ENCODE measurements at regions not wholly inside any gene's neighbourhood (a gene's known extent, or its start where the extent isn't known, plus 50 kb on each side); places are given as distances from the start of the nearest gene placed in this dataset.

GRCh38 chr11:70486731-70487130 is 88.4 kb downstream of the CTTN start:
- DNase-seq (ENCODE audit: low spot score), result no peak

- no peak for DNase-seq (ENCODE audit: low spot score)
Observed at GRCh38 chr11:70487160-70487559, 88.8 kb downstream of the CTTN start.

DNA sequence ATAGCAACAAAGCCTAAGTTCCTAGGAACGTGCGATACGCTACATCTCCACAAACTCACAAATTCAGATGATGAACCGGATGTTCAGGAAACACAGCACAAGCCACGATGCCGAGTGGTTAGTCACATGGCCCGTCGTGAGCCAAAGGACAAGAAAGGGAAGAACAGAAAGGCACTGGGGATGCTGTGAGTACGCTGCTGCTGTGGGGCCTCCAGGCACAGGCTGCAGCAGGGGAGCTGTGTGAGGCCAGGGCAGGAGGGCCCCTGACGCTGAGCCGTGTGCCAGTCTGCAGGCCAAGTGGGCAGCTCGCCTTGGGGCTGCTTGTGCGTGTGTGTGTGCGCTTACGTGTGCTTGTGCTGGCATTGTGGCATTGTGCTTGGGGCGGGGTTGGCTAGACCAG is 89.4 kb downstream of the CTTN start:
- DNase-seq (ENCODE audit: low spot score), result no peak

GRCh38 chr11:70488171-70488703 is 89.9 kb downstream of the CTTN start:
- no peak for DNase-seq (ENCODE audit: low spot score)

DNA sequence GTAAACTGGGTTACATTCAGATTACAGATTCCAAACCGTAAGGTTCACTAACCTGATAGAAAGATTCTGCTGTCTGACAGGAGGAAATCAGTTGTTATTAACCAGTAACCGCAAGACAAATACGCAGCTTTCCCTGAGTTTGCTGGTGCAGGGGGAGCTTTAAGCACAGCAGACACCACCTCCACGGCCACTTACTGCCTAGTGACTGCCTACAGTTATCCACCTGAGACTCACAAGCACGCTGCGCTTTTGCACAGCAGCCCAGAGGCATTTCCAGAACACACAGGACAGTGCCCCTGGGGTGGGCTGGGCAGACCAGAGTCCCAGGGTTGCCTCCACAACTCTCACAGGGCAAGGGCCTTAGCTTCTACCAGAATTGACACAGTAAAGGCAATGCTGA is 90.9 kb downstream of the CTTN start:
- DNase-seq (ENCODE audit: low spot score), result no peak

GRCh38 chr11:70490208-70490607 is 91.9 kb downstream of the CTTN start:
- DNase-seq (ENCODE audit: low spot score), result no peak

DNA sequence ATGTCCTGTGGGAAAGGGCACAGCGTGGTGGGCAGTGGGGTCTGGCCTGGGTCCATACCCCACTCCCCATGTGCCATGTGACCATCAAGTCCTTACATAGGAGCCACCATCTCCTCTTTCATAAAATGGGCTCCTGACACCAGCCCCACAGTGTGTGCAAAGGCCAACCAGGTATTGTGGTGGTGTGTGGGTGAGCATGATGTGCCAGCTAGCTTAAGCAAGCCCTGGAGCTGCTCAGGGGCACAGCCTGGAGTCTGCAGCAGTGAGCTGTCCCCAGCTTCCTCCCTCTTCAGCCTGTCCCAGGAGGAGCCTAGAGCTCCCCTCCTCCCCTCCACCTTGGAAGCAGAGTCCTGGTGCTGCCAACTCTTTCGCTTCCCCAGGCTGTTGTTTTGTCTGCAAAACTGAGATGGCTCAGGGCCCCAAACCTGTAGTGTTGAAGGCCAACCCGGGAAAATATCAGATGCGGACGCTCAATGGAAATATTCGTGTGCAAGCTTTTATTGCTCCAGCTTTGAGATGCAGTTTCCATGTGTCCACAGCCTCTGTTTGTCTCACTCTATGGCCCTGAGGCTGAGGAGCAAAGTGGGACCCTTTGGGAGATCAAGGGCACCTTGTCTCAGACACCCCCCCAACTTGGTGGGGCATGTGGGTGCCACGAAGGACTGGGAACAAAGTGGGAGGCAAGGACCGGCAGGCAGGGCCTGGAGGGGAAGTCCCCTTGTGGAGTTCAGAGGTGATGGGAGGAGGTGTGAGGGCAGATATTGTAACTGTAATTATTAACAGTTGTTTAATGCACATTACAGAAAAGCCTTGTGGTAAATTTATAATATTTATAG is 92.6 kb downstream of the CTTN start:
- no peak for DNase-seq (ENCODE audit: low spot score)

- DNase-seq (ENCODE audit: low spot score), result no peak
Observed at GRCh38 chr11:70491696-70492472, 93.6 kb downstream of the CTTN start.

- DNase-seq (ENCODE audit: low spot score), result no peak
Observed at GRCh38 chr11:70493089-70493474, 94.8 kb downstream of the CTTN start.

DNA sequence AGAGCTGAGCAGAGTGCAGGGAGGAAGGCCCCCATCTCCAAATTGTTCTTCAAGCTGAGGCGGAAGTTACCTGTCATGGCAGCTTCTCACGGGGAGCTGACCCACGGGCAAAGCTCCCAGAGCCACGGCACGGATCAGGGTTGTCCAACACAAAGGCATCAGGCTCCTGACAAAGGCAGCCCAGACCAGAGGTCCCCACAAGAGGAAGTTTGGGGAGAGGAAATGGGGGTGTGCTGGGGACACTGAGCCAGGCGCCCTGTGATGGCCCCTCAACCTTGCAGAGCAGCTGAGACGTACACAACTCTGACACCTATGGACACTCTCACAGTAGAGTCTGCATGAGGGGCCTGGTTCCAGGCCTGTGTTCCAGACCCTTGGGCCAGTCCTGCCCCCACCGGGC is 95.6 kb downstream of the CTTN start:
- no peak for DNase-seq (ENCODE audit: low spot score)

DNA sequence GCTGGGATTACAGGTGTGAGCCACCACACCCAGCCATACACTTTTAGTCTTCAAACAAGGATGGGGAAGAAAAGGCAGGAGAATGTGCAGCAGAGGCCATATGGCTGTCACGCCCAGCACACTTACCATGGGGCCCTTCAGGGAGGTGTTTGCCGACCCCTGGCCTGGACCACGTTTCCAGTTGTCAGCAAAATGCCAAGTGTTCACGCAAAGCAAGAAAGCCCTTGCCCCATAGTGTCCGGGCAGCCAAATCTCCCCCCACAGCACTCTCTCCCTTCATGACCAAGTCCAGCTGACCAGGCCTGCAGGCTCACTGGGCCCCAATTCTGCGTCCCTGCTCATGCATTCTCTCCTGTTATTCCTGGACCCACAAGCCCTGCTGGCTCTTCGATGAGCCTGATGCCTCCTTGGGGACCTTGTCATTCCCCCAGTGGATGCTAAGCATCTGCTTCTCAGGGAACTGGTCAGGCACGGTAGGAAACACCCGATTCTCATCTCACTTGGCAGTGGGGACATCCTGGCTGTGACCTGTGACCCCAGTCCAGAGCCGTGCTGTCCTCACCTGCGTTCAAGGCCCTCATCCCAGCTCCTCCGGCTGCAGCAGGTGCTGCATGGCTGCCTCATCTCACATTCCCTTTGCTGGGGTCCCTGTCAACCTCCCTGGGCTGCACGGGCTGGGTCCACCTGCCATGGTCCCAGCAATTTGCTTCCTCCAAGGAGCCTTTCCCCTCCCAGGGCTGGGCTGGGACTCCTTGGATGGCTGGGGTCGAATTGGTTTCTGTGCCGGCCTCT is 96.4 kb downstream of the CTTN start:
- no peak for DNase-seq (ENCODE audit: low spot score)

GRCh38 chr11:70495351-70496310 is 97.3 kb downstream of the CTTN start:
- no peak for DNase-seq (ENCODE audit: low spot score)

DNA sequence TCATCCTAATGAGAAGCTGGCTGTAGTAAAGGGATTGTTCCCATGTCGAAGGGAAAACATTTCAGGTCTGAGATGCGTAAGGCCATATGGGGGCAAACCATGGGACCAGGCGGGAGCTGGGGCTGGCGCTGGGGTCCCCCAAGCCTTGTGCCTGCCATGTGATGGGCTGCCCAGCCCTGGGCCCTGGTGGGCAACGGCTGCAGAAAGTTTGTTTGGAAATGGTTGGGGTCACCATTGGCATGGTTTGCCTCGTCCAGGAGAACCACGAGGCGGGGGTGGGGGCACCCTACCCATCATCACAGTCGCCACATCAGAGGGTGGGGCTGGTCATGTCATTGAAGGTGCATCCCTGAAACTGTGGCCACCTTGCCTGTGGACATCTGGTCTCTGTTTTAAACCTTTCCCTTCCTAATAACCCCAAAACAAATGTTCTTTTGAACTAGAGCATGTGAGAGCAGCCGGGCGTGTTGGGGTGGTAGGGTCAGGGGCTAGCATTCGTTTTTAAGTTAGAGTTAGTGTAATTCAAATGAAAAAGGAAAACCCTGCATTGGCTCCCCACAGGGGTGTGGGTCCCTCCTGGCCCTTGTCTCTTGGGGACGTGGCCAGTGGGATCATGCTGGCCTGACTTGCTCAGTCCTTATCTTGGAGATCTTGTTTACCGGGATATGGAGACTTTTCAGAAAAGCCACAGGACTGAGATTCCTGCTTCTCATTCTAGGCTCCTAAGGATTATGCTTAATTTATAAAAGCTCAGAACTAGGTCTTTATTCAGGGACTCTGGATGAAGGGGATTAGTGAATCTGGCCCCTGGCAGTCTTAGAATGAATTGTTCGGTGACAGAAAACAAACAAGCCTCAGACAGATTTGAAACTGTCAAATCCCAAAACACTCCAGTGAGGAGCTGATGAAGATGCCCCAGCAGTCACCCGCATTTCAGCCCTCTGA is 98.5 kb downstream of the CTTN start:
- DNase-seq (ENCODE audit: low spot score), result no peak

GRCh38 chr11:70497536-70498075 is 99.3 kb downstream of the CTTN start:
- DNase-seq (ENCODE audit: low spot score), result no peak

DNA sequence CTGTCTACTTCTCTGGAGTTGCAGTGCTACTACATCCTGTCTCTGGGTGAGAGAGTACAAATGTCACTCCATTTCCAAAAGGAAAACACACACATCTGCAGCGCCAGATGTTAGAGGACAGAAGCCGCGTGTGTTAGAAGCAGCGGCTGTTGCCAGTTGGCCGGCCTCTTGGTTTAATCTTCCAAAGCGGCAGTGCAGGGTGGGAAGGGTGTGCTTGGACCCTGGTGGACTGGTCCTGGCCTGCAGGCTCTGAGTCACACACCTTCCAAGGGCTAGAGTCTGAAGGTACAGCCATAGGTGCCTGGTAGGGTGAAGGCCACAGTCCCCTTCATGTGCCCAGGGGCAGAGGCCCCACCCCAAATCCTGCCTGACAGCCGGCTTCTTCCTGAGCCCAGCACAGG is 99.8 kb downstream of the CTTN start:
- DNase-seq (ENCODE audit: low spot score), result no peak

- DNase-seq (ENCODE audit: low spot score), result no peak
Observed at GRCh38 chr11:70498976-70499801, 100.9 kb downstream of the CTTN start.

- DNase-seq (ENCODE audit: low spot score), result no peak
Observed at GRCh38 chr11:70500076-70500847, 101.9 kb downstream of the CTTN start.

All from hepatic stellate cell (primary cell).